CD4-positive, alpha-beta memory T cell (primary cell): ENCODE measurements at regions not wholly inside any gene's neighbourhood (a gene's known extent, or its start where the extent isn't known, plus 50 kb on each side); places are given as distances from the start of the nearest gene placed in this dataset.

Source experiments
- CTCF ChIA-PET: fragments of 350-600 bp; sonication (Branson Sonifier 250); formaldehyde crosslinking; loops from one replicate; lab custom pipeline; 2021; ENCODE audit warnings: inconsistent platforms; ENCODE audit not compliant: partially characterized antibody; lab: Charles Lee
- POLR2A ChIA-PET: fragments of 350-600 bp; sonication (Branson Sonifier 250); formaldehyde crosslinking; loops from one replicate; lab custom pipeline; 2021; ENCODE audit not compliant: partially characterized antibody; lab: Charles Lee
- DNase-seq, 5 donors: peaks; one replicate each; pipeline versions ENCODE4 v3.0.0 to v3.0.0-alpha.2; 2020 to 2022; ENCODE audit warnings: mixed read lengths in 1 of 5
- H3K27ac ChIP-seq: one replicate; pipeline ENCODE4 v1.7.0; 2013; ENCODE audit warnings: low read depth, low read length
- H3K27me3 ChIP-seq: 2 replicates; pipeline ENCODE4 v1.7.0; 2013; ENCODE audit warnings: mild to moderate bottlenecking, low read length, moderate library complexity; ENCODE audit not compliant: insufficient read depth
- H3K36me3 ChIP-seq: 2 replicates; pipeline ENCODE4 v1.7.0; 2013; ENCODE audit warnings: mild to moderate bottlenecking, low read length, moderate library complexity; ENCODE audit not compliant: insufficient read depth
- H3K4me1 ChIP-seq: 2 replicates; pipeline ENCODE4 v1.7.0; 2013; ENCODE audit warnings: mild to moderate bottlenecking, low read length, moderate library complexity; ENCODE audit not compliant: insufficient read depth
- H3K4me3 ChIP-seq, 2 donors: one replicate each; pipeline ENCODE4 v1.7.0; 2013; ENCODE audit warnings: low read length in 2 of 2, mild to moderate bottlenecking in 1 of 2
- H3K9me3 ChIP-seq, 2 donors: one replicate each; pipeline ENCODE4 v1.7.0; 2013; ENCODE audit warnings: low read length in 2 of 2, control low read depth in 1 of 2; ENCODE audit not compliant: control insufficient read depth in 1 of 2
- H3K27ac Mint-ChIP-seq, 7 donors: one replicate each; pipeline ENCODE4 v1.8.0; 2020 to 2021; ENCODE audit warnings: mixed read lengths in 7 of 7, mild to moderate bottlenecking in 6 of 7, inconsistent platforms in 3 of 7, moderate library complexity in 3 of 7
- H3K27me3 Mint-ChIP-seq, 2 donors: one replicate each; pipeline ENCODE4 v1.8.0; 2020 to 2021; ENCODE audit warnings: mixed read lengths in 2 of 2
- H3K36me3 Mint-ChIP-seq, 2 donors: one replicate each; pipeline ENCODE4 v1.8.0; 2020 to 2021; ENCODE audit warnings: mixed read lengths in 2 of 2, inconsistent platforms in 1 of 2, mild to moderate bottlenecking in 1 of 2
- H3K4me1 Mint-ChIP-seq, 4 donors: one replicate each; pipeline ENCODE4 v1.8.0; 2020 to 2021; ENCODE audit warnings: mixed read lengths in 4 of 4, mild to moderate bottlenecking in 1 of 4
- H3K4me3 Mint-ChIP-seq, 8 donors: one replicate each; pipeline ENCODE4 v1.8.0; 2020 to 2021; ENCODE audit warnings: mixed read lengths in 8 of 8, mild to moderate bottlenecking in 7 of 8, moderate library complexity in 6 of 8, inconsistent platforms in 3 of 8
- H3K9me3 Mint-ChIP-seq, 8 donors: one replicate each; pipeline ENCODE4 v1.8.0; 2020 to 2021; ENCODE audit warnings: mixed read lengths in 8 of 8, mild to moderate bottlenecking in 5 of 8, inconsistent platforms in 3 of 8, moderate library complexity in 1 of 8
- intact Hi-C: fragments of 100-400 bp; cut with micrococcal nuclease; formaldehyde crosslinking; loops from one replicate; pipeline ENCODE4 v1.15.1; 2023

GRCh38 chr5:24110004-24110615 is 534.7 kb downstream of the CDH10 start:
- CTCF ChIA-PET = interaction anchor here (1.3 kb wide), 1 partner anchor 8 kb away, joined by 3 read pairs; no protein-coding TSS in a partner anchor
- no peak overlapping the region for H3K4me3 ChIP-seq
- no peak overlapping the region for H3K27ac ChIP-seq
- POLR2A ChIA-PET = no interaction called here
- H3K27ac Mint-ChIP-seq = no peak overlapping the region
- peaks cover 0 to 2% of the 10 kb centered on the region in 2 donors for H3K9me3 ChIP-seq
- H3K4me1 Mint-ChIP-seq = no peaks in the 10 kb centered on the region
- no peaks in the 10 kb centered on the region for H3K36me3 Mint-ChIP-seq
- H3K9me3 Mint-ChIP-seq = peaks cover 3 to 21% (median 6%) of the 10 kb centered on the region in 8 donors
- H3K27me3 ChIP-seq = no peaks in the 10 kb centered on the region
- no peaks in the 10 kb centered on the region for H3K4me1 ChIP-seq
- DNase-seq = no peak
- H3K4me3 Mint-ChIP-seq = no peak overlapping the region
- no peaks in the 10 kb centered on the region for H3K27me3 Mint-ChIP-seq
- intact Hi-C loops = no loop called here
- H3K36me3 ChIP-seq = no peaks in the 10 kb centered on the region

- Histone ChIP-seq H3K27ac (no peak overlapping the region), H3K9me3 (no peaks in the 10 kb centered on the region), H3K27me3 (no peaks in the 10 kb centered on the region), H3K4me1 (no peaks in the 10 kb centered on the region), H3K36me3 (no peaks in the 10 kb centered on the region), H3K4me3 (no peak overlapping the region)
- intact Hi-C loops = no loop called here
- Mint-ChIP-seq H3K4me3 (no peak overlapping the region), H3K27ac (no peak overlapping the region), H3K9me3 (peaks cover 3 to 26% (median 15%) of the 10 kb centered on the region in 8 donors), H3K27me3 (no peaks in the 10 kb centered on the region), H3K36me3 (no peaks in the 10 kb centered on the region), H3K4me1 (no peaks in the 10 kb centered on the region)
- CTCF ChIA-PET = interaction anchor here (1.2 kb wide), 1 partner anchor 11 kb away, joined by 3 read pairs; no protein-coding TSS in a partner anchor
- no peak for DNase-seq
- POLR2A ChIA-PET = no interaction called here
Measured at GRCh38 chr5:24112420-24112819, 532.4 kb downstream of the CDH10 start.

DNA sequence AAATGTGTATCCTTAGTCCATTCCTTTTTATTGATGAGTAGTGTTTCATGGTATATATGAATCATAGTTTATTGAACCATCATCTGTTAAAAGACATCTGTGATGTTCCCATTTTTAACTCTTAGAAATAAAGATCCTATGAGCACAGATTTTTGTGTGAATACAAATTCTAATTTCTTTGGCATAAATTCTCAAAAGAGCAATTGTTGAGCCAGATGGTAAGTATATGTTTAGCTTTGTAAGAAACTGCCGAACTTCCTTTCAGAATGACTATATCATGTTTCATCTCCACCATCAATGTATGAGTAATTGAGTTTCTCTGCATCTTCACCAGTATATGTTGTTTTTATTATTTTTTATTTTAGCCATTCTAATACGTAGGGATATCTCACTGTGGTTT is 526.4 kb downstream of the CDH10 start:
- Mint-ChIP-seq H3K9me3 (peaks cover 0 to 50% (median 28%) of the 10 kb centered on the region in 8 donors), H3K4me3 (no peak overlapping the region), H3K27me3 (no peaks in the 10 kb centered on the region), H3K36me3 (no peaks in the 10 kb centered on the region), H3K27ac (no peak overlapping the region), H3K4me1 (no peaks in the 10 kb centered on the region)
- H3K4me3 ChIP-seq = no peak overlapping the region
- no peaks in the 10 kb centered on the region for H3K36me3 ChIP-seq
- CTCF ChIA-PET = no interaction called here
- DNase-seq = no peak
- intact Hi-C loops = no loop called here
- no peak overlapping the region for H3K27ac ChIP-seq
- no peaks in the 10 kb centered on the region for H3K4me1 ChIP-seq
- POLR2A ChIA-PET = interaction anchor here (0.7 kb wide), 1 partner anchor 403 kb away, joined by 3 read pairs; no protein-coding TSS in a partner anchor
- H3K27me3 ChIP-seq = no peaks in the 10 kb centered on the region
- H3K9me3 ChIP-seq = no peaks in the 10 kb centered on the region

DNA sequence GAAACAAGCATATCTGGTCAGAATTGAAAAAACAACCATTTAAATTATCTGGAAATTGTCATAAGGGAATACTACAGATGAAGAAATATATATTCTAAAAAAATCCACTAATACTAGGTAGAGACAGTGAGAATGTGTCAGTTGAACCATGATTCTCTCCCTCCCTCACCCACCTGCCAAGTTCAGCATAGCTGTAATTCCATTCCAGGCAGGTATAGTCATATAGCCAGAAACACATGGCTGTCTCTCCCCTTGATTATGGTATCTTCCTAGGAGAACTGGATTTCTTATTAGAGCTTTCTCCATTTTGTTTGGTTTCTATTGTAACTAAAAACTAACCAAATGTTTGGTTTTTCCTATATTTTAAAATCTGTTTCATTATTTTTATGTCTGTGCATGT is 509.2 kb downstream of the CDH10 start:
- H3K27ac Mint-ChIP-seq = no peak overlapping the region
- no peaks in the 10 kb centered on the region for H3K9me3 ChIP-seq
- H3K4me3 Mint-ChIP-seq = no peak overlapping the region
- DNase-seq = no peak
- no peak overlapping the region for H3K4me3 ChIP-seq
- ChIA-PET POLR2A (no interaction called here), CTCF (no interaction called here)
- intact Hi-C loops = no loop called here
- peaks cover 0 to 18% (median 5%) of the 10 kb centered on the region in 8 donors for H3K9me3 Mint-ChIP-seq
- no peak overlapping the region for H3K27ac ChIP-seq
- no peaks in the 10 kb centered on the region for H3K4me1 ChIP-seq
- H3K27me3 ChIP-seq = no peaks in the 10 kb centered on the region
- no peaks in the 10 kb centered on the region for H3K4me1 Mint-ChIP-seq
- no peaks in the 10 kb centered on the region for H3K27me3 Mint-ChIP-seq
- no peaks in the 10 kb centered on the region for H3K36me3 Mint-ChIP-seq
- no peaks in the 10 kb centered on the region for H3K36me3 ChIP-seq

- Histone ChIP-seq H3K4me3 (no peak overlapping the region), H3K36me3 (no peaks in the 10 kb centered on the region), H3K9me3 (no peaks in the 10 kb centered on the region), H3K27me3 (no peaks in the 10 kb centered on the region), H3K4me1 (no peaks in the 10 kb centered on the region), H3K27ac (no peak overlapping the region)
- ChIA-PET POLR2A (no interaction called here), CTCF (no interaction called here)
- Mint-ChIP-seq H3K27me3 (no peaks in the 10 kb centered on the region), H3K4me3 (no peak overlapping the region), H3K9me3 (peaks cover 0 to 36% (median 8%) of the 10 kb centered on the region in 8 donors), H3K27ac (no peak overlapping the region), H3K36me3 (no peaks in the 10 kb centered on the region), H3K4me1 (no peaks in the 10 kb centered on the region)
- DNase-seq = no peak
- intact Hi-C loops = no loop called here
Measured at GRCh38 chr5:24141046-24141445, 503.7 kb downstream of the CDH10 start.

DNA sequence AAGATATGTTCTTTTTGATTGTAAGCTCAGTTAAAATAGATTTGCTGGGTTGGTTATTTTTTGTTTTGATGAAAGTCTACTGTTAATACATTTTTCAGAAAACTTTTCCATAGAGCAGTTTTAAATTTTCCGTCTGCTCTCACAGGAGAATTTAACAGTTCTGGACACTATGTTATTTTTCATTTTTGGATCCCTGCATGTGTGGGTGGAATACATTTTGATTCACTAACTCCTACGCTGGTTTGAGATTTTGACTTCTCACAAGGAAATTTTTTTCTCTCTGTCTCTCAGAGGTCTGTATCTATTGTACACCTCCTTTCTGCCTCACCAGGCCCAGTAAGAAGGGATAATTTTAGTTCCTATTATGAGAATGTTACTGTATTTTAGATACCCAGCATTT is 502.4 kb downstream of the CDH10 start:
- ChIA-PET POLR2A (no interaction called here), CTCF (no interaction called here)
- intact Hi-C loops = no loop called here
- Mint-ChIP-seq H3K4me1 (no peaks in the 10 kb centered on the region), H3K27ac (no peak overlapping the region), H3K9me3 (peaks cover 0 to 34% (median 8%) of the 10 kb centered on the region in 8 donors), H3K4me3 (no peak overlapping the region), H3K27me3 (no peaks in the 10 kb centered on the region), H3K36me3 (no peaks in the 10 kb centered on the region)
- no peak for DNase-seq
- Histone ChIP-seq H3K27ac (no peak overlapping the region), H3K9me3 (no peaks in the 10 kb centered on the region), H3K36me3 (no peaks in the 10 kb centered on the region), H3K4me1 (no peaks in the 10 kb centered on the region), H3K27me3 (no peaks in the 10 kb centered on the region), H3K4me3 (no peak overlapping the region)

- Mint-ChIP-seq H3K27me3 (no peaks in the 10 kb centered on the region), H3K4me1 (no peaks in the 10 kb centered on the region), H3K4me3 (no peak overlapping the region), H3K27ac (no peak overlapping the region), H3K9me3 (peaks cover 0 to 22% (median 8%) of the 10 kb centered on the region in 8 donors), H3K36me3 (no peaks in the 10 kb centered on the region)
- intact Hi-C loops = no loop called here
- Histone ChIP-seq H3K27ac (no peak overlapping the region), H3K4me3 (no peak overlapping the region), H3K9me3 (no peaks in the 10 kb centered on the region), H3K27me3 (no peaks in the 10 kb centered on the region), H3K4me1 (no peaks in the 10 kb centered on the region), H3K36me3 (no peaks in the 10 kb centered on the region)
- ChIA-PET POLR2A (no interaction called here), CTCF (no interaction called here)
- DNase-seq = no peak
Measured at GRCh38 chr5:24145806-24146205, 499.0 kb downstream of the CDH10 start.
